ENCODE measurements at regions not wholly inside any gene's neighbourhood (a gene's known extent, or its start where the extent isn't known, plus 50 kb on each side); places are given as distances from the start of the nearest gene placed in this dataset.
"Not testable (repeated sequence)": the region's sequence is repeated elsewhere in the genome, so short reads cannot be mapped to it uniquely, and the experiment has no call there.

- peak; percentile 58 for DNase-seq
Measured at GRCh38 chr5:88666761-88667495, 216.1 kb downstream of the MEF2C start.

GRCh38 chr5:88665750-88666215 lies 217.2 kb downstream of the MEF2C start:
- DNase-seq: no peak

GRCh38 chr5:88664645-88665044 lies 218.3 kb downstream of the MEF2C start:
- no peak for DNase-seq

- DNase-seq: no peak
Measured at GRCh38 chr5:88663793-88664216, 219.2 kb downstream of the MEF2C start.

- DNase-seq: no peak
Measured at GRCh38 chr5:88662846-88663245, 220.1 kb downstream of the MEF2C start.

- peak; percentile 40 for DNase-seq
Measured at GRCh38 chr5:88661806-88662207, 221.2 kb downstream of the MEF2C start.

- peak; percentile 87 for DNase-seq
Measured at GRCh38 chr5:88660947-88661805, 221.8 kb downstream of the MEF2C start.

- peak; percentile 75 for DNase-seq
Measured at GRCh38 chr5:88660264-88660946, 222.6 kb downstream of the MEF2C start.

- DNase-seq: no peak
Measured at GRCh38 chr5:88659529-88660263, 223.3 kb downstream of the MEF2C start.

GRCh38 chr5:88658886-88659285 lies 224.1 kb downstream of the MEF2C start:
- no peak for DNase-seq

GRCh38 chr5:88657906-88658775 lies 224.8 kb downstream of the MEF2C start:
- no peak for DNase-seq

GRCh38 chr5:88657136-88657535 lies 225.8 kb downstream of the MEF2C start:
- DNase-seq: no peak

GRCh38 chr5:88656221-88656950 lies 226.6 kb downstream of the MEF2C start:
- DNase-seq: no peak

- no peak for DNase-seq
Measured at GRCh38 chr5:88653471-88653870, 229.5 kb downstream of the MEF2C start.

- DNase-seq: no peak
Measured at GRCh38 chr5:88647901-88648300, 235.1 kb downstream of the MEF2C start.

GRCh38 chr5:88646866-88647265 lies 236.1 kb downstream of the MEF2C start:
- DNase-seq: no peak

- DNase-seq: no peak
Measured at GRCh38 chr5:88644676-88645075, 238.3 kb downstream of the MEF2C start.

GRCh38 chr5:88643315-88643714 lies 239.7 kb downstream of the MEF2C start:
- no peak for DNase-seq

GRCh38 chr5:88634014-88634413 lies 249.0 kb downstream of the MEF2C start:
- DNase-seq: no peak

GRCh38 chr5:88622890-88623289 lies 260.1 kb downstream of the MEF2C start:
- DNase-seq: not testable (repeated sequence)

- not testable (repeated sequence) for DNase-seq
Measured at GRCh38 chr5:88615767-88616166, 267.2 kb downstream of the MEF2C start.
